HUES64 (cell line): ENCODE measurements at regions not wholly inside any gene's neighbourhood (a gene's known extent, or its start where the extent isn't known, plus 50 kb on each side); places are given as distances from the start of the nearest gene placed in this dataset.
"Not testable (repeated sequence)": the region's sequence is repeated elsewhere in the genome, so short reads cannot be mapped to it uniquely, and the experiment has no call there.

Experiments
- H3K27ac ChIP-seq: 2 replicates; pipeline ENCODE4 v1.7.0; 2013; ENCODE audit warnings: low read depth, low read length, inconsistent platforms
- H3K27me3 ChIP-seq: 2 replicates; pipeline ENCODE4 v1.6.1; 2013; ENCODE audit warnings: mild to moderate bottlenecking, low read length; ENCODE audit not compliant: insufficient read depth
- H3K36me3 ChIP-seq: 2 replicates; pipeline ENCODE4 v1.6.1; 2013; ENCODE audit warnings: mild to moderate bottlenecking, low read length; ENCODE audit not compliant: insufficient read depth
- H3K4me1 ChIP-seq: 2 replicates; pipeline ENCODE4 v1.6.1; 2013; ENCODE audit warnings: mild to moderate bottlenecking, low read length, moderate library complexity; ENCODE audit not compliant: insufficient read depth
- H3K4me3 ChIP-seq: 2 replicates; pipeline ENCODE4 v1.5.1; 2013; ENCODE audit warnings: mild to moderate bottlenecking, low read length, moderate library complexity
- H3K9ac ChIP-seq: 2 replicates; pipeline ENCODE4 v1.6.1; 2013; ENCODE audit warnings: mild to moderate bottlenecking, low read depth, low read length
- H3K9me3 ChIP-seq: 2 replicates; pipeline ENCODE4 v1.6.1; 2013; ENCODE audit warnings: low read depth, low read length; ENCODE audit not compliant: insufficient read depth
- WGBS: fragments of 150-250, 120-280 bp; methylation state at CpG from one replicate; pipeline ENCODE4 v1.1.7; 2013; ENCODE audit warnings: missing lambda C conversion rate; 5-methylcytosine and 5-hydroxymethylcytosine counted together

DNA sequence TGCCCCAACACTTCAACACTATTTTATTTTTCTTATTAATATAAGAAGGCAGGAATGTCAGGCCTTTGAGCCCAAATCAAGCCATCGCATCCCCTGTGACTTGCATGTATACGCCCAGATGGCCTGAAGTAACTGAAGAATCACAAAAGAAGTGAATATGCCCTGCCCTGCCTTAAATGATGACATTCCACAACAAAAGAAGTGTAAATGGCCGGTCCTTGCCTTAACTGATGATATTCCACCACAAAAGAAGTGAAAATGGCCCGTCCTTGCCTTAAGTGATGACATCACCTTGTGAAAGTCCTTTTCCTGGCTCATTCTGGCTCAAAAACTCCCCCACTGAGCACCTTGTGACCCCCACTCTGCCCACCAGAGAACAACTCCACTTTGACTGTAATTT lies 251.4 kb downstream of the ALG10 start:
- 69% methylated on average over 4 of the region's 4 CpGs for WGBS
- not testable (repeated sequence) for H3K4me3 ChIP-seq, H3K9ac ChIP-seq, H3K4me1 ChIP-seq, H3K27me3 ChIP-seq, H3K27ac ChIP-seq, H3K36me3 ChIP-seq
- H3K9me3 ChIP-seq = peaks cover 79% of the 10 kb centered on the region

DNA sequence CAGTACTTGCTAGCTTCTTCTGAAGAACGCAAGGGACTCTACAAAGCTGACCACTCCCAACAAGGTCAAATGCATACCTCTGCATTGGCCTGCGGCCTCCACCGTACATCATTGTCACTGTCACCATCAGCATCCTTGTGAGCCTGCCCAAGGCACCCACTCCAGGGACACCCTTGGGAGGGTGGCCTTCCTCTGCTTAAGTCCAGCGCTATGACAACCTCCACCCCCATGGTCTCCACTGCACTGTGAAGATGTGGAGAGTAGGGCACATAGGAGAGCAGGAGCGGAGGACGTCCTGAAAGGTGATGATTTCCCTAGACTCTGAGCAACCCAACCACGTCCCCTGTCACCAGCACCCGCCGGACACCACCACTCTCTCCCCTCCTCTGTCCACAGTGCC lies 252.8 kb downstream of the ALG10 start:
- 91% methylated on average over 8 of the region's 9 CpGs for WGBS

DNA sequence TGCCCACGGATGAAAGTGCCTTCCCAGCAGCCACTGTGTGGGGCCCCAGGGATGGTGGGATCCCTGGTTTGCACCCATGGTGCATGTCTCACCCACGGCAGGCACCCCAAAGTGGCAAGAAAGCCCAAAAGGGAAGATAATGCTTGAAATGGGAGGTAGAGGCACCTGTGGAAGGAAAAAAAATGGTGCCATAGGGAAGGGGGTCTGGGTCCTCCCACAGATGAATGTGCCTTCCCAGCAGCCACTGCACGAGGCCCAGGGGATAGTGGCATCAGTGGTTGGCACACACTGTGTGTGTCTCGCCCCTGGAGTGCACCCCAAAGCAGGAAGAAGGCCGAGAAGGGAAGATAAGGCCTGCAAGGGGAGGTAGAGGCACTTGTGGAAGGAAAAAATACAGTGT lies 264.2 kb downstream of the ALG10 start:
- Histone ChIP-seq H3K4me3 (no peak overlapping the region), H3K27me3 (no peaks in the 10 kb centered on the region), H3K9ac (no peak overlapping the region), H3K9me3 (peaks cover 100% of the 10 kb centered on the region), H3K36me3 (no peaks in the 10 kb centered on the region), H3K27ac (no peak overlapping the region), H3K4me1 (no peaks in the 10 kb centered on the region)
- 65% methylated on average over 5 of the region's 5 CpGs for WGBS

More for the DNA sequence above, 252.8 kb downstream of the ALG10 start:
- Histone ChIP-seq H3K27me3 (no peaks in the 10 kb centered on the region), H3K36me3 (no peaks in the 10 kb centered on the region), H3K9me3 (peaks cover 84% of the 10 kb centered on the region), H3K27ac (no peak overlapping the region), H3K4me1 (no peaks in the 10 kb centered on the region), H3K4me3 (no peak overlapping the region), H3K9ac (no peak overlapping the region)

DNA sequence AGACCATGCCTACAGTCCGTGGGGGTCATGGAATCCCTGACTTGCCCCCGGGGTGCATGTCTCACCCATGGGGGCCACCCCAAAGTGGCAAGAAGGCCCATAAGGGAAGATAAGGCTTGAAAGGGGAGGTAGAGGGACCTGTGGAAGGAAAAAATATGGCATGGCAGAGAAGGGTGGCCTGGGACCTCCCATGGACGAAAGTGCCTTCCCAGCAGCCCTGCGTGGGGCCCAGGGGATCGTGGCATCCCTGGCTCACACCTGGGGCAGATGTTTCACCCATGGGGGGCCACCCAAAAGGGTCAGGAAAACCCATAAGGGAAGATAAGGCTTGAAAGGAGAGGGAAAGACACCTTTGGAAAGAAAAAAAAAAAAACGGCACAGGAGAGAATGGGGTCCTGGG lies 264.6 kb downstream of the ALG10 start:
- H3K4me3 ChIP-seq = no peak overlapping the region
- H3K27ac ChIP-seq = no peak overlapping the region
- 78% methylated on average over 6 of the region's 6 CpGs for WGBS
- no peak overlapping the region for H3K9ac ChIP-seq
- peaks cover 100% of the 10 kb centered on the region for H3K9me3 ChIP-seq
- no peaks in the 10 kb centered on the region for H3K27me3 ChIP-seq
- H3K36me3 ChIP-seq = no peaks in the 10 kb centered on the region
- no peaks in the 10 kb centered on the region for H3K4me1 ChIP-seq

DNA sequence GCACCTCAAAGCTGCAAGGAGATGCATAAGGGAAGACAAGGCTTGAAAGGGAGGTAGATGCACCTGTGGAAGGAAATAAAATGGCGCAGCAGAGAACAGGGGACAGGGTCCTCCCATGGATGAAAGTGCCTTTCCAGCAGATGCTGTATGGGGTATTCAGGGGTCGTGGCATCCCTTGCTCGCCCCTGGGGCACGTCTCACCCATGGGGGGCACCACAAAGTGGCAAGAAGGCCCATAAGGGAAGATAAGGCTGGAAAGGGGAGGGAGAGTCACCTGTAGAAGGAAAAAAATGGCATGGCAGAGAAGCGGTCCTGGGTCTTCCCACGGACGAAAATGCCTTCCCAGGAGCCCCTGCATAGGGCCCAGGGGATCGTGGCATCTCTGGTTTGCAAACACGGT lies 265.1 kb downstream of the ALG10 start:
- H3K36me3 ChIP-seq = no peaks in the 10 kb centered on the region
- H3K4me1 ChIP-seq = no peaks in the 10 kb centered on the region
- H3K27ac ChIP-seq = no peak overlapping the region
- H3K27me3 ChIP-seq = no peaks in the 10 kb centered on the region
- H3K9ac ChIP-seq = no peak overlapping the region
- H3K4me3 ChIP-seq = no peak overlapping the region
- H3K9me3 ChIP-seq = peaks cover 100% of the 10 kb centered on the region
- 61% methylated on average over 9 of the region's 9 CpGs for WGBS

DNA sequence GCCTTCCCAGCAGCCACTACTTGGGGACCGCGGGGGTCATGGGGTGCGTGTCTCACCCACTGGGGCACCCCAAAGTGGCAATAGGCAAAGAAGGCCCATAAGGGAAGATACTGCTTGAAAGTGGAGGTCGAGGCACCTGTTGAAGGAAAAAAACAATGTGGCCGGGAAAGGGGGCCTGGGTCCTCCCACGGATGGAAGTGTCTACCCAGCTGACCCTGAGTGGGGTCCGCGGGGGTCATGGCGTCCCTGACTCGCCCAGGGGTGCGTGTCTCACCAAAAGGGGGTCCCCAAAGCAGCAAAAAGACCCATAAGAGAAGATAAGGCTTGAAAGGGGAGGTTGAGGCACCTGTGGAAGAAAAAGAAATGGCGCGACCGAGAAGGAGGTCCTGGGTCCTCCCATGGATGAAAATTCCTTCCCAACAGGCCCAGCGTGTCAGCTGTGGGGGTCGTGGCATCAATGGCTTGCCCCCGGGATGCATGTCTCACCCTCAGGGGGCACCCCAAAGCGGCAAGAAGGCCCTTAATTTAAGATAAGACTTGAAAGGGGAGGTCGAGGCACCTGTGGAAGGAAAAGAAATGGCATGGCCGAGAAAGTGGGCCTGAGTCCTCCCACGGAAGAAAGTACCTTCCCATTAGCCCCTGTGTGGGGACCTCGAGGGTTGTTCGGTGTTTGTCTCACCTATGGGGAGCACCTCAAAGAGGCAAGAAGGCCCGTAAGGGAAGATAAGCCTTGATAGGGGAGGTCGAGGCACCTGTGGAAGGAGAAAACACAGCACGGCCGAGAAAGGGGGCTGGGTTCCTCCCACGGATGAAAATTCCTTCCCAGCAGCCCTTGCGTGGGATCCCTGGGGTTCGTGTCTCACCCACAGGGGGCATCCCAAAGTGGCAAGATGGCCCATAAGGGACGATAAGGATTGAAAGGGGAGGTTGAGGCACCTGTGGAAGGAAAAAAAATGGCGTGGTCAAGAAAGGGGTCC lies 266.0 kb downstream of the ALG10 start:
- WGBS = 79% methylated on average over 32 of the region's 32 CpGs
- no peaks in the 10 kb centered on the region for H3K36me3 ChIP-seq
- no peak overlapping the region for H3K27ac ChIP-seq
- no peak overlapping the region for H3K9ac ChIP-seq
- H3K4me1 ChIP-seq = no peaks in the 10 kb centered on the region
- peaks cover 100% of the 10 kb centered on the region for H3K9me3 ChIP-seq
- H3K4me3 ChIP-seq = no peak overlapping the region
- H3K27me3 ChIP-seq = no peaks in the 10 kb centered on the region

DNA sequence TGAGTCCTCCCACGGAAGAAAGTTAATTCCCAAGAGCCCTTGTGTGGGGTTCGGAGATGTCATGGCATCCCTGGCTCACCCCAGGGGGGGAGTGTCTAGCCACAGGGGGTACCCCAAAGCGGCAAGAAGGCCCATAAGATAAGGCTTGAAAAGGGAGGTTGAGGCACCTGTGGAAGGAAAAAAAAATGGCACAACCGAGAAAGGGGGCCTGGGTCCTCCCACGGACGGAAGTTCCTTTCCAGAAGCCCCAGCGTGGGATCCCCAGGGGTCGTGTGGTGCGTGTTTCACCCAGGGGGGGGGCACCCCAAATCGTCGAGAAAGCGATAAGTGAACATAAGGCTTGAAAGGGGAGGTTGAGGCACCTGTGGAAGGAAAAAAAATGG lies 266.7 kb downstream of the ALG10 start:
- Histone ChIP-seq H3K9ac (no peak overlapping the region), H3K36me3 (no peaks in the 10 kb centered on the region), H3K4me3 (no peak overlapping the region), H3K4me1 (no peaks in the 10 kb centered on the region), H3K27me3 (no peaks in the 10 kb centered on the region), H3K9me3 (peaks cover 100% of the 10 kb centered on the region), H3K27ac (no peak overlapping the region)
- 78% methylated on average over 12 of the region's 12 CpGs for WGBS

DNA sequence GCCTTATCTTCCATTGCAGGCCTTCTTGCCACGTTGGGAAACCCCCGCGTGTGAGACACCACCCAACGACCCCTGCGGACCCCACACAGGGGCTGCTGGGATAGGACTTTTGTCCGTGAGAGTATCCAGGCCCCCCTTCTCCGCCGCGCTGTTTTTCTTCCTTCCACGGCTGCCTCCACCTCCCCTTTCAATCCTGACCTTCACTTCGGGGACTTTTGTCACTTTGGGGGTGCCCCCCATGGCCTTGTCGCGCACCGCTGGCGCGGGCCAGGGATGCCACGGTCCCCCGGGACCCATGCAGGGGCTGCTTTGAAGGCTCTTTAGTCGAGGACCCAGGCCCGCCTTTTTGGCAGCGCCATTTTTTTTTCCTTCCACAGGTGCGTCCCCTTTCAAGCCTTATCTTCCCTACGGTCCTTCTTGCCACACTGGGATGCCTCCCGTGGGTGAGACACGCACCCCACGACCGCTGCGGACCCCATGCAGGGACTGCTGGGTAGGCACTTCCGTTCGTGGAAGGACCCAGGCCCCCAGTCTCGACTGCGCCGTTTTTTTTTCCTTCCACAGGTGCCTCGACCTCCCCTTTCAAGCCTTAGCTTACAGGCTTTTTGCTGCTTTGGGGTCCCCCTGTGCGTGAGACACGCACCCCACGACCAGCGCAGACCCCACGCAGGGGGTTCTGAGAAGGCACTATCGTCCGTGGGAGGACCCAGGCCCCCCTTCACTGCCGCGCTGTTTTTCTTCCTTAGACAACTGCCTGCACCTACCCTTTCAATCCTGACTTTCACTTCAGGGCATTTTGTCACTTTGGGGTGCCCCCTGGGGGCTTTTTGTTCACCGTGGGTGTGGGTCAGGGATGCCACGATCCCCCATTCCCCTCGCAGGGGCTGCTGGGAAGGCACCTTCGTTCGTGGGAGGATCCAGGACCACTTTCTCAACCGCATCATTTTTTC lies 267.4 kb downstream of the ALG10 start:
- H3K36me3 ChIP-seq = no peaks in the 10 kb centered on the region
- WGBS = 85% methylated on average over 49 of the region's 49 CpGs
- H3K4me3 ChIP-seq = no peak overlapping the region
- no peak overlapping the region for H3K27ac ChIP-seq
- H3K9me3 ChIP-seq = peaks cover 100% of the 10 kb centered on the region
- no peaks in the 10 kb centered on the region for H3K4me1 ChIP-seq
- H3K9ac ChIP-seq = no peak overlapping the region
- no peaks in the 10 kb centered on the region for H3K27me3 ChIP-seq

DNA sequence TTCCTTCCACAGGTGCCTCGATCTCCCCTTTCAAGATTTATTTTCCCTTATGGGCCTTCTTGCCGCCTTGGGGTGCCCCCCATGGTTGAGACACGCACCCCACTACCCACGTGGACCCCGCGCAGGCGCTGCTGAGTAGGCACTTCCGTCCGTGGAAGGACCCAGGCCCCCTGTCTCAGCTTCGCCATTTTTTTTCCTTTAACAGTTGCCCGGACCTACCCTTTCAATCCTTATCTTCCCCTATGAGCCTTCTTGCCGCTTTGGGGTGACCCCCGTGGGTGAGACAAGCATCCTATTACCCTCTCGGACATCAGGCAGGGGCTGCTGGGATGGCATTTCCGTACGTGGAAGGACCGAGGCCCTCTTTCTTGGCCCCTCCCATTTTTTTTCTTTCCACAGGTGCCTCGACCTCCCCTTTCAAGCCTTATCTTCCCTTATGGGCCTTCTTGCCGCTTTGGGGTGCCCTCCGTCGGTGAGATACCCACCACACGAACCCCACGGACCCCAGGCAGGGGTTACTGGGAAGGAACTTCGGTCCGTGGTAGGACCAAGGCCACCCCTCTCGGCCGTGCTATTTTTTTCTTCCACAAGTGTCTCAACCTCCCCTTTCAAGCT lies 268.2 kb downstream of the ALG10 start:
- H3K4me1 ChIP-seq = no peaks in the 10 kb centered on the region
- H3K9me3 ChIP-seq = peaks cover 100% of the 10 kb centered on the region
- H3K9ac ChIP-seq = no peak overlapping the region
- H3K36me3 ChIP-seq = no peaks in the 10 kb centered on the region
- 78% methylated on average over 27 of the region's 27 CpGs for WGBS
- no peak overlapping the region for H3K27ac ChIP-seq
- no peaks in the 10 kb centered on the region for H3K27me3 ChIP-seq
- H3K4me3 ChIP-seq = no peak overlapping the region

DNA sequence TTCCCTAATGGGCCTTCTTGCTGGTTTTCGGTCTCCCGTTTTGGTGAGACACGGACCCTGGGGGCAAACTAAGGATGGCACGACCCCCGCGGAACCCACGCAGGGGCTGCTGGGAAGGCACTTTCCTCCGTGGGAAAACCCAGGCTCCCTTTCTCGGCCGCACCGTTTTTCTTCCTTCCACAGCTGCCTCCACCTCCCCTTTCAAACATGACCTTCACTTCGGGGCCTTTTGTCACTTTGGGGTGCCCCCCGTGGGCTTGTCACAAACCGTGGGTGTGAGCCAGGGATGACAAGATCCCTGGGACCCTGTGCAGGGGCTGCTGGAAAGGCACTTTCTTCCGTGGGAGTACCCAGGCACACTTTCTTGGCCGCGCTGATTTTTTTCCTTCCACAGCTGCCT lies 268.7 kb downstream of the ALG10 start:
- Histone ChIP-seq H3K9me3 (peaks cover 100% of the 10 kb centered on the region), H3K9ac (no peak overlapping the region), H3K36me3 (no peaks in the 10 kb centered on the region)

More for the DNA sequence above, 268.7 kb downstream of the ALG10 start:
- 89% methylated on average over 17 of the region's 17 CpGs for WGBS
- H3K27me3 ChIP-seq = no peaks in the 10 kb centered on the region
- H3K27ac ChIP-seq = no peak overlapping the region
- H3K4me3 ChIP-seq = no peak overlapping the region
- no peaks in the 10 kb centered on the region for H3K4me1 ChIP-seq
